ENCODE measurements at regions not wholly inside any gene's neighbourhood (a gene's known extent, or its start where the extent isn't known, plus 50 kb on each side); places are given as distances from the start of the nearest gene placed in this dataset.

GRCh38 chr16:26791169-26791568 lies 275.6 kb upstream of the C16orf82 start:
- DNase-seq (ENCODE audit: low spot score): no peak
- no peak overlapping the region for H3K27ac ChIP-seq
- ATAC-seq (ENCODE audit: insufficient number of reproducible peaks, low FRiP score, low read depth): no peak

DNA sequence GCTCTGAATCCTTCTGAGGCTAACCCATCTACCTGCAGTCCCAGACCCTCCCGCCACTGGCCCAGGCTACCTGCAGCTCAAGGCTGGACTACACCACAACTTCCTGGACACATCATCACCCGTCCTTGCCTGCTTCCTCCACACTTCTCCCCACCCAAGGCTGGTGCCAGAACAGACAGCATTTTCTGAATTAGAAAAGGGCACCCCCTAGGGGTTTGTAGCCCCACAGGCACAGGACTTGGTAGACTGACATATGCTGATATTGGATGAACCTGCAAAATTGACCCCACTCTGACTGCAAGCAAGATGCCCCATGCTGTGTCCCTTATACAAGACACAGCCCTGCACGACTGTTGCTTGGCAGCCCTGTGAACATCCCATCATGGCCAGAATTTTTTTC lies 271.5 kb upstream of the C16orf82 start:
- Histone ChIP-seq H3K4me3 (no peak overlapping the region), H3K4me1 (ENCODE audit: control insufficient read depth in 1 of 2, low read depth in 2 of 2) (no peaks in the 10 kb centered on the region), H3K27ac (no peak overlapping the region), H3K27me3 (replicated peaks; ENCODE audit: insufficient read depth) (no peaks in the 10 kb centered on the region), H3K9me3 (no peaks in the 10 kb centered on the region), H3K36me3 (no peaks in the 10 kb centered on the region)
- no peak for TF ChIP-seq CTCF (IDR thresholded peaks at IDR 0.05)
- DNase-seq (ENCODE audit: low spot score) (no peak), ATAC-seq (ENCODE audit: insufficient number of reproducible peaks, low FRiP score, low read depth) (no peak)

More at GRCh38 chr16:26791169-26791568, 275.6 kb upstream of the C16orf82 start:
- Histone ChIP-seq H3K36me3 (no peaks in the 10 kb centered on the region), H3K27me3 (replicated peaks; ENCODE audit: insufficient read depth) (no peaks in the 10 kb centered on the region), H3K4me3 (no peak overlapping the region), H3K4me1 (ENCODE audit: control insufficient read depth in 1 of 2, low read depth in 2 of 2) (no peaks in the 10 kb centered on the region), H3K9me3 (no peaks in the 10 kb centered on the region)
- no peak for TF ChIP-seq CTCF (IDR thresholded peaks at IDR 0.05)

GRCh38 chr16:26801628-26802027 lies 265.1 kb upstream of the C16orf82 start:
- DNase-seq (ENCODE audit: low spot score) (no peak), ATAC-seq (ENCODE audit: insufficient number of reproducible peaks, low FRiP score, low read depth) (no peak)
- Histone ChIP-seq H3K27me3 (replicated peaks; ENCODE audit: insufficient read depth) (no peaks in the 10 kb centered on the region), H3K9me3 (no peaks in the 10 kb centered on the region), H3K4me1 (ENCODE audit: control insufficient read depth in 1 of 2, low read depth in 2 of 2) (no peaks in the 10 kb centered on the region), H3K27ac (no peak overlapping the region), H3K36me3 (no peaks in the 10 kb centered on the region), H3K4me3 (no peak overlapping the region)
- no peak for TF ChIP-seq CTCF (IDR thresholded peaks at IDR 0.05)

DNA sequence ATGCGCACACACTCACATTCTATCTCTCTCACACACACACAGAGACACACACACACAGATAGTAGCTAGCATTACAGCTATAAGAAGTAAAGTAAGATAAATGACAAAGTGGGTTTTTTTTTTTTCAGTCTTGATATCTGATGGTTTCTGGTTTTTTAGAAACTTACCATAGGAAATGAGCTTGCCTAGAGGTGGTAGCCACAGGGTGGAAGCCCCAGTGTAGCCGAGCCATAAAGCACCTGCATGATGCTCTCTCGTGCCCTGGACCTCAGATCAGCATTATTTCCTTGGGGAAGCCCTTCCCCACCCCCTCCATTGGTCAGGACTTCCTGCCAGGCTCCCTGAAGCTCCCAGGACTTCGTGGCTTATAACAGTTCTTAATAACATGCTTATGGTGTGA lies 264.3 kb upstream of the C16orf82 start:
- Histone ChIP-seq H3K4me3 (no peak overlapping the region), H3K36me3 (no peaks in the 10 kb centered on the region), H3K27me3 (replicated peaks; ENCODE audit: insufficient read depth) (no peaks in the 10 kb centered on the region), H3K4me1 (ENCODE audit: control insufficient read depth in 1 of 2, low read depth in 2 of 2) (no peaks in the 10 kb centered on the region), H3K9me3 (no peaks in the 10 kb centered on the region), H3K27ac (no peak overlapping the region)
- DNase-seq (ENCODE audit: low spot score) (no peak), ATAC-seq (ENCODE audit: insufficient number of reproducible peaks, low FRiP score, low read depth) (no peak)
- no peak for TF ChIP-seq CTCF (IDR thresholded peaks at IDR 0.05)

GRCh38 chr16:26802965-26803364 lies 263.8 kb upstream of the C16orf82 start:
- DNase-seq (ENCODE audit: low spot score) (no peak), ATAC-seq (ENCODE audit: insufficient number of reproducible peaks, low FRiP score, low read depth) (no peak)
- Histone ChIP-seq H3K4me1 (ENCODE audit: control insufficient read depth in 1 of 2, low read depth in 2 of 2) (no peaks in the 10 kb centered on the region), H3K36me3 (no peaks in the 10 kb centered on the region), H3K4me3 (no peak overlapping the region), H3K27me3 (replicated peaks; ENCODE audit: insufficient read depth) (no peaks in the 10 kb centered on the region), H3K27ac (no peak overlapping the region), H3K9me3 (no peaks in the 10 kb centered on the region)
- TF ChIP-seq CTCF (IDR thresholded peaks at IDR 0.05): no peak
